BJ (cell line): ENCODE measurements at regions not wholly inside any gene's neighbourhood (a gene's known extent, or its start where the extent isn't known, plus 50 kb on each side); places are given as distances from the start of the nearest gene placed in this dataset.

Experiments
- CTCF ChIA-PET: fragments of 350-600 bp; formaldehyde crosslinking; extraction: SDS; loops from one replicate; lab custom pipeline; 2021; ENCODE audit warnings: antibody characterized with exemption, inconsistent platforms; lab: Yijun Ruan, JAX
- POLR2A ChIA-PET: fragments of 300-600 bp; sonication (Branson Sonifier 250); formaldehyde crosslinking; extraction: SDS; loops from one replicate; lab custom pipeline; 2021; ENCODE audit warnings: antibody characterized with exemption; lab: Charles Lee
- DNase-seq: peaks from one replicate; pipeline ENCODE4 v3.0.0-alpha.2; 2011; ENCODE audit warnings: low read depth
- H3K27me3 ChIP-seq: 2 replicates; pipeline ENCODE4 v1.6.0; 2011; ENCODE audit warnings: low read length; ENCODE audit not compliant: control insufficient read depth, insufficient read depth
- H3K36me3 ChIP-seq: 2 replicates; pipeline ENCODE4 v1.5.1; 2011; ENCODE audit warnings: low read length; ENCODE audit not compliant: control insufficient read depth, insufficient read depth
- H3K4me3 ChIP-seq: 2 replicates; pipeline ENCODE4 v1.5.1; 2011; ENCODE audit warnings: low read depth, mild to moderate bottlenecking, control low read depth, low read length
- CTCF ChIP-seq: IDR thresholded peaks from 2 replicates; pipeline ENCODE4 v1.5.1; 2011; ENCODE audit warnings: low read depth, mild to moderate bottlenecking, control low read depth, inconsistent platforms, low read length, moderate library complexity; ENCODE audit not compliant: insufficient read depth

- no peaks in the 10 kb centered on the region for H3K27me3 ChIP-seq
- H3K36me3 ChIP-seq, result no peaks in the 10 kb centered on the region
- CTCF ChIA-PET, result interaction anchor here (0.6 to 1.2 kb wide), 3 partner anchors 11 to 708 kb away, joined by 3 to 4 read pairs (median 3); no protein-coding TSS in a partner anchor
- POLR2A ChIA-PET, result no interaction called here
- no peak overlapping the region for H3K4me3 ChIP-seq
- no peak for DNase-seq
- 0 out of 2 replicates have a peak, but pooled peaks have one; percentile 10 for TF ChIP-seq CTCF
Measured at GRCh38 chr6:79431537-79431933, 105.7 kb downstream of the LCA5 start.

- POLR2A ChIA-PET, result no interaction called here
- CTCF ChIA-PET, result interaction anchor here (0.6 to 1.2 kb wide), 2 partner anchors 11 to 78 kb away, joined by 3 to 4 read pairs; no protein-coding TSS in a partner anchor
- H3K36me3 ChIP-seq, result no peaks in the 10 kb centered on the region
- H3K27me3 ChIP-seq, result no peaks in the 10 kb centered on the region
- no peak for DNase-seq
- no peak for TF ChIP-seq CTCF
- no peak overlapping the region for H3K4me3 ChIP-seq
Measured at GRCh38 chr6:79430913-79431536, 106.2 kb downstream of the LCA5 start.

- no peak overlapping the region for H3K4me3 ChIP-seq
- ChIA-PET POLR2A (no interaction called here), CTCF (interaction anchor here (1.7 kb wide), 1 partner anchor 40 kb away, joined by 5 read pairs; no protein-coding TSS in a partner anchor)
- no peak for TF ChIP-seq CTCF
- no peaks in the 10 kb centered on the region for H3K36me3 ChIP-seq
- no peaks in the 10 kb centered on the region for H3K27me3 ChIP-seq
- DNase-seq, result no peak
Measured at GRCh38 chr6:79427721-79428120, 109.5 kb downstream of the LCA5 start.

- no peak for TF ChIP-seq CTCF
- no peak for DNase-seq
- ChIA-PET CTCF (interaction anchor here (1.7 kb wide), 1 partner anchor 41 kb away, joined by 5 read pairs; no protein-coding TSS in a partner anchor), POLR2A (no interaction called here)
- H3K27me3 ChIP-seq, result no peaks in the 10 kb centered on the region
- H3K4me3 ChIP-seq, result no peak overlapping the region
- no peaks in the 10 kb centered on the region for H3K36me3 ChIP-seq
Measured at GRCh38 chr6:79426625-79427278, 110.5 kb downstream of the LCA5 start.

GRCh38 chr6:79425589-79426311, 111.5 kb downstream of the LCA5 start:
- TF ChIP-seq CTCF, result no peak
- no peaks in the 10 kb centered on the region for H3K27me3 ChIP-seq
- POLR2A ChIA-PET, result no interaction called here
- H3K36me3 ChIP-seq, result no peaks in the 10 kb centered on the region
- CTCF ChIA-PET, result no interaction called here
- DNase-seq, result no peak
- H3K4me3 ChIP-seq, result no peak overlapping the region
